IMR-90 (cell line): ENCODE measurements at regions not wholly inside any gene's neighbourhood (a gene's known extent, or its start where the extent isn't known, plus 50 kb on each side); places are given as distances from the start of the nearest gene placed in this dataset.

Experiments
- ATAC-seq: fragments of 200-7000 bp; cut with Tn5 transposase; 2 replicates; pipeline ENCODE4 v1.9.1; 2020; ENCODE audit warnings: low read depth, mild to moderate bottlenecking, moderate library complexity
- BruUV-seq: library from RNA; stranded (reverse); fragments of 400-500 nt; replicated peaks from 2 replicates; lab custom pipeline; 2021; lab: Mats Ljungman, UMichigan
- CTCF ChIA-PET: fragments of 300-600 bp; formaldehyde crosslinking; extraction: SDS; loops from one replicate; lab custom pipeline; 2021; ENCODE audit warnings: antibody characterized with exemption; lab: Yijun Ruan, JAX
- POLR2A ChIA-PET: fragments of 300-600 bp; sonication (Branson Sonifier 250); formaldehyde crosslinking; loops from one replicate; lab custom pipeline; 2022; ENCODE audit warnings: antibody characterized with exemption; ENCODE audit not compliant: unreplicated experiment; lab: Charles Lee
- DNase-seq: peaks from one replicate; pipeline ENCODE4 v3.0.0; 2013
- H2AFZ ChIP-seq: replicated peaks from 2 replicates; pipeline ENCODE3; 2013; ENCODE audit warnings: low read length, mild to moderate bottlenecking; ENCODE audit not compliant: poor library complexity
- H2AK5ac ChIP-seq: 2 replicates; pipeline ENCODE4 v1.6.1; 2013; ENCODE audit warnings: low read depth, low read length, inconsistent platforms
- H2AK9ac ChIP-seq: replicated peaks from 2 replicates; pipeline ENCODE3; 2013; ENCODE audit warnings: mild to moderate bottlenecking, low read depth, low read length, moderate library complexity; ENCODE audit not compliant: poor library complexity
- H2BK120ac ChIP-seq: 2 replicates; pipeline ENCODE4 v1.6.1; 2013; ENCODE audit warnings: low read depth, low read length, inconsistent platforms
- H2BK15ac ChIP-seq: 3 replicates; pipeline ENCODE4 v1.6.1; 2013; ENCODE audit warnings: low read depth, low read length, inconsistent platforms
- H2BK20ac ChIP-seq: 2 replicates; pipeline ENCODE4 v1.6.1; 2013; ENCODE audit warnings: low read depth, mild to moderate bottlenecking, inconsistent platforms, low read length, moderate library complexity
- H2BK5ac ChIP-seq: 2 replicates; pipeline ENCODE4 v1.6.1; 2013; ENCODE audit warnings: mild to moderate bottlenecking, low read depth, low read length, inconsistent platforms; ENCODE audit not compliant: poor library complexity, severe bottlenecking
- H3K14ac ChIP-seq: replicated peaks from 2 replicates; pipeline ENCODE4 v1.6.1; 2013; ENCODE audit warnings: low read depth, low read length, inconsistent platforms
- H3K18ac ChIP-seq: 2 replicates; pipeline ENCODE4 v1.6.1; 2013; ENCODE audit warnings: low read depth, low read length, control low read depth
- H3K23ac ChIP-seq: 2 replicates; pipeline ENCODE4 v1.6.1; 2013; ENCODE audit warnings: low read depth, low read length, inconsistent platforms
- H3K27ac ChIP-seq: 2 replicates; pipeline ENCODE4 v1.5.1; 2013; ENCODE audit warnings: mild to moderate bottlenecking, control low read depth, low read length; ENCODE audit not compliant: insufficient read depth
- H3K27me3 ChIP-seq: 2 replicates; pipeline ENCODE4 v1.6.1; 2013; ENCODE audit warnings: low read length; ENCODE audit not compliant: control insufficient read depth, insufficient read depth
- H3K36me3 ChIP-seq: 2 replicates; pipeline ENCODE4 v1.6.1; 2013; ENCODE audit warnings: low read length, mixed read lengths; ENCODE audit not compliant: control insufficient read depth, insufficient read depth
- H3K4ac ChIP-seq: 2 replicates; pipeline ENCODE4 v1.6.1; 2013; ENCODE audit warnings: low read depth, low read length, inconsistent platforms
- H3K4me1 ChIP-seq: 2 replicates; pipeline ENCODE4 v1.6.1; 2013; ENCODE audit warnings: low read length, mixed read lengths; ENCODE audit not compliant: control insufficient read depth, insufficient read depth
- H3K4me2 ChIP-seq: 2 replicates; pipeline ENCODE4 v1.6.1; 2013; ENCODE audit warnings: low read depth, mild to moderate bottlenecking, control low read depth, low read length, moderate library complexity
- H3K4me3 ChIP-seq: 2 replicates; pipeline ENCODE4 v1.5.1; 2013; ENCODE audit warnings: low read depth, mild to moderate bottlenecking, control low read depth, low read length, moderate library complexity; ENCODE audit not compliant: insufficient read depth
- H3K56ac ChIP-seq: 2 replicates; pipeline ENCODE4 v1.6.1; 2013; ENCODE audit warnings: low read length, inconsistent platforms; ENCODE audit not compliant: insufficient read depth; ENCODE audit errors: extremely low read depth
- H3K79me1 ChIP-seq, 2 experiments: 2 replicates each; pipeline ENCODE4 v1.6.1; 2013; ENCODE audit warnings: low read length in 2 of 2, inconsistent platforms in 1 of 2, low read depth in 1 of 2
- H3K9ac ChIP-seq: 2 replicates; pipeline ENCODE4 v1.6.1; 2013; ENCODE audit warnings: low read depth, low read length, control low read depth
- H3K9me1 ChIP-seq: 2 replicates; pipeline ENCODE4 v1.6.1; 2013; ENCODE audit warnings: low read length, inconsistent platforms; ENCODE audit not compliant: insufficient read depth
- H3K9me3 ChIP-seq: 2 replicates; pipeline ENCODE4 v1.6.1; 2013; ENCODE audit warnings: low read length; ENCODE audit not compliant: control insufficient read depth, insufficient read depth
- H4K20me1 ChIP-seq: 2 replicates; pipeline ENCODE4 v1.6.1; 2013; ENCODE audit warnings: low read length, inconsistent platforms; ENCODE audit not compliant: insufficient read depth
- H4K5ac ChIP-seq: 2 replicates; pipeline ENCODE4 v1.6.1; 2013; ENCODE audit warnings: mild to moderate bottlenecking, low read depth, low read length, control low read depth
- H4K8ac ChIP-seq, 2 experiments: 2 replicates each; pipeline ENCODE4 v1.6.1; 2013; ENCODE audit warnings: low read depth in 2 of 2, low read length in 2 of 2, control low read depth in 1 of 2, inconsistent platforms in 1 of 2
- H4K91ac ChIP-seq: 2 replicates; pipeline ENCODE4 v1.6.1; 2013; ENCODE audit warnings: low read depth, low read length, inconsistent platforms; ENCODE audit not compliant: insufficient read depth
- BHLHE40 ChIP-seq: fragments of 150-350 bp; IDR thresholded peaks from 2 replicates; pipeline ENCODE4 v1.6.1; 2016; ENCODE audit warnings: mild to moderate bottlenecking, low read depth, low read length
- CEBPB ChIP-seq: IDR thresholded peaks from 2 replicates; pipeline ENCODE4 v1.6.1; 2012; ENCODE audit warnings: low read depth, low read length, improper control_type of control experiment
- CHD1 ChIP-seq: IDR thresholded peaks from 2 replicates; pipeline ENCODE4 v1.6.1; 2012; ENCODE audit warnings: low read depth, low read length, improper control_type of control experiment
- CTCF ChIP-seq: conservative IDR thresholded peaks from 2 replicates; pipeline ENCODE4 v1.5.1; 2012; ENCODE audit warnings: mild to moderate bottlenecking, low read depth, low read length, improper control_type of control experiment
- FOS ChIP-seq: fragments of 150-350 bp; IDR thresholded peaks from 2 replicates; pipeline ENCODE4 v1.6.1; 2016; ENCODE audit warnings: low read depth, low read length
- MAFK ChIP-seq: IDR thresholded peaks from 2 replicates; pipeline ENCODE4 v1.6.1; 2012; ENCODE audit warnings: low read depth, low read length, improper control_type of control experiment
- MAZ ChIP-seq: IDR thresholded peaks from 2 replicates; pipeline ENCODE4 v1.6.1; 2012; ENCODE audit warnings: low read depth, mild to moderate bottlenecking, low read length, improper control_type of control experiment, moderate library complexity, borderline replicate concordance
- MXI1 ChIP-seq: IDR thresholded peaks from 2 replicates; pipeline ENCODE4 v1.6.1; 2012; ENCODE audit warnings: low read depth, mild to moderate bottlenecking, low read length, moderate library complexity, borderline replicate concordance
- NFE2L2 ChIP-seq: fragments of 150-350 bp; IDR thresholded peaks from 2 replicates; pipeline ENCODE4 v1.6.1; 2016; ENCODE audit warnings: low read depth, mild to moderate bottlenecking, low read length
- POLR2A ChIP-seq: IDR thresholded peaks from 2 replicates; pipeline ENCODE4 v1.6.1; 2012; ENCODE audit warnings: mild to moderate bottlenecking, low read depth, low read length
- RAD21 ChIP-seq: IDR thresholded peaks from 2 replicates; pipeline ENCODE4 v1.6.1; 2012; ENCODE audit warnings: low read length, improper control_type of control experiment
- RCOR1 ChIP-seq: IDR thresholded peaks from 2 replicates; pipeline ENCODE4 v1.6.1; 2012; ENCODE audit warnings: mild to moderate bottlenecking, low read length, improper control_type of control experiment; ENCODE audit not compliant: insufficient replicate concordance
- RFX5 ChIP-seq: IDR thresholded peaks from 2 replicates; pipeline ENCODE4 v1.8.0; 2012; ENCODE audit warnings: low read depth, mild to moderate bottlenecking, low read length, moderate library complexity
- SMC3 ChIP-seq: fragments of 150-350 bp; IDR thresholded peaks from 2 replicates; pipeline ENCODE4 v1.6.1; 2016; ENCODE audit warnings: low read depth, mild to moderate bottlenecking, antibody characterized with exemption, low read length, moderate library complexity
- whole genome bisulfite sequencing, 2 experiments: methylation state at CpG; one replicate each; pipeline versions ENCODE4 v1.1.5 to v1.1.7; 2013; ENCODE audit warnings: missing lambda C conversion rate in 2 of 2; ENCODE audit not compliant: insufficient read length in 1 of 2; ENCODE audit errors: extremely low coverage in 2 of 2; 5-methylcytosine and 5-hydroxymethylcytosine counted together
- dilution Hi-C: fragments of 300-500 bp; cut with HindIII; formaldehyde crosslinking; loops from one replicate; pipeline ENCODE4 v1.14.3; 2018; ENCODE audit warnings: low sequenced_read_pairs; ENCODE audit not compliant: unreplicated experiment
- in situ Hi-C: fragments of 300-500 bp; cut with MboI; formaldehyde crosslinking; loops from 3 replicates; pipeline ENCODE4 v1.14.3; 2019; ENCODE audit warnings: low sequenced_read_pairs, inconsistent platforms, mixed read lengths
- intact Hi-C: fragments of 100-400 bp; cut with micrococcal nuclease; formaldehyde crosslinking; loops from 2 replicates; pipeline ENCODE4 v1.10.0; 2022
- TF ChIP-seq, protein P1 (sequence below): fragments of 150-350 bp; IDR thresholded peaks from 2 replicates; pipeline ENCODE4 v1.6.1; 2017; ENCODE audit warnings: mild to moderate bottlenecking, antibody characterized with exemption, low read length, low read depth
- TF ChIP-seq, protein P2 (sequence below): fragments of 150-350 bp; IDR thresholded peaks from 2 replicates; pipeline ENCODE4 v1.6.1; 2016; ENCODE audit warnings: low read depth, mild to moderate bottlenecking, low read length, moderate library complexity, borderline replicate concordance

DNA sequence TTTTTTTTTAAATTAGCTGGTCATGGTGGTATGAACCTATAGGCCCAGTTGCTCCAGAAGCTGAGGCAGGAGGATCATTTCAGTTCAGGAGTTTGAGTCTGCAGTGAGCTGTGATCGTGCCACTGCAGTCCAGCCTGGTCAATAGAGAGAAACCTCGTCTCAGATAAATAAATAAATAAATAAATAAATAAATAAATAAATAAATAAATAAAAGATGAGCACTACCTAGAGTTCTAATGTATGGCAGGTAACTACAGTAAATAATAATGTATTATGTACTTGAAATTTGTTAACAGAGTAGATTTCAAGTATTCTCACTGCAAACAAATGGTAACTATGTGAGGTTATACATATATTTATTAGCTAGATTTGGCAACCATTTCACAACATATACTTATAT, 697.9 kb upstream of the ID2 start:
- TF ChIP-seq NFE2L2 (no peak), CHD1 (no peak), MXI1 (no peak), POLR2A (no peak), FOS (no peak), RFX5 (no peak), MAZ (no peak), SMC3 (no peak), RAD21 (no peak), CEBPB (no peak), BHLHE40 (no peak), CTCF (no peak), RCOR1 (no peak), MAFK (no peak)
- TF ChIP-seq, protein P1, sequence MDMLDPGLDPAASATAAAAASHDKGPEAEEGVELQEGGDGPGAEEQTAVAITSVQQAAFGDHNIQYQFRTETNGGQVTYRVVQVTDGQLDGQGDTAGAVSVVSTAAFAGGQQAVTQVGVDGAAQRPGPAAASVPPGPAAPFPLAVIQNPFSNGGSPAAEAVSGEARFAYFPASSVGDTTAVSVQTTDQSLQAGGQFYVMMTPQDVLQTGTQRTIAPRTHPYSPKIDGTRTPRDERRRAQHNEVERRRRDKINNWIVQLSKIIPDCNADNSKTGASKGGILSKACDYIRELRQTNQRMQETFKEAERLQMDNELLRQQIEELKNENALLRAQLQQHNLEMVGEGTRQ: no peak
- TF ChIP-seq, protein P2, sequence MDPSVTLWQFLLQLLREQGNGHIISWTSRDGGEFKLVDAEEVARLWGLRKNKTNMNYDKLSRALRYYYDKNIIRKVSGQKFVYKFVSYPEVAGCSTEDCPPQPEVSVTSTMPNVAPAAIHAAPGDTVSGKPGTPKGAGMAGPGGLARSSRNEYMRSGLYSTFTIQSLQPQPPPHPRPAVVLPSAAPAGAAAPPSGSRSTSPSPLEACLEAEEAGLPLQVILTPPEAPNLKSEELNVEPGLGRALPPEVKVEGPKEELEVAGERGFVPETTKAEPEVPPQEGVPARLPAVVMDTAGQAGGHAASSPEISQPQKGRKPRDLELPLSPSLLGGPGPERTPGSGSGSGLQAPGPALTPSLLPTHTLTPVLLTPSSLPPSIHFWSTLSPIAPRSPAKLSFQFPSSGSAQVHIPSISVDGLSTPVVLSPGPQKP: no peak
- no peak overlapping the region for H2AFZ ChIP-seq
- intact Hi-C loops: no loop called here
- no peak overlapping the region for H3K14ac ChIP-seq
- no peak overlapping the region for H3K18ac ChIP-seq
- no peak overlapping the region for H4K5ac ChIP-seq
- H2AK9ac ChIP-seq: no peak overlapping the region
- no peaks in the 10 kb centered on the region; the same call in 1 of the 2 replicates for H3K27me3 ChIP-seq
- WGBS, 2 experiments: no CpG with 5 or more reads among the region's 2 CpGs
- no peak overlapping the region for H3K23ac ChIP-seq
- in situ Hi-C loops: no loop called here
- H2BK15ac ChIP-seq: no peak overlapping the region
- no peaks in the 10 kb centered on the region for H3K9me1 ChIP-seq
- H3K9ac ChIP-seq: no peak overlapping the region
- ChIA-PET POLR2A (no interaction called here), CTCF (no interaction called here)
- no peak overlapping the region for H2BK20ac ChIP-seq
- H3K4me1 ChIP-seq: no peaks in the 10 kb centered on the region
- H4K91ac ChIP-seq: no peak overlapping the region
- 0 out of 2 replicates have a peak, but pooled peaks cover 2% of the 10 kb centered on the region for H3K9me3 ChIP-seq
- no peak overlapping the region for H3K27ac ChIP-seq
- no peak overlapping the region for H2AK5ac ChIP-seq
- H3K4me2 ChIP-seq: no peak overlapping the region
- no peak overlapping the region for H3K56ac ChIP-seq
- H3K4me3 ChIP-seq: no peak overlapping the region
- no peak for DNase-seq
- no peak overlapping the region for H2BK5ac ChIP-seq
- dilution Hi-C loops: no loop called here
- ATAC-seq: no peak
- H3K79me1 ChIP-seq: no peaks in the 10 kb centered on the region
- no peaks in the 10 kb centered on the region for H4K20me1 ChIP-seq
- H4K8ac ChIP-seq: no peak overlapping the region
- no TSS peak for BruUV-seq
- no peak overlapping the region for H3K4ac ChIP-seq
- H2BK120ac ChIP-seq: no peak overlapping the region
- no peaks in the 10 kb centered on the region for H3K36me3 ChIP-seq
